Osteoblast (primary cell): ENCODE measurements at regions not wholly inside any gene's neighbourhood (a gene's known extent, or its start where the extent isn't known, plus 50 kb on each side); places are given as distances from the start of the nearest gene placed in this dataset.

ENCODE experiments used
- DNase-seq: peaks from one replicate; pipeline ENCODE4 v3.0.0; 2011; ENCODE audit warnings: low spot score, mixed read lengths; ENCODE audit not compliant: insufficient read length; ENCODE audit errors: missing footprints
- H2AFZ ChIP-seq: 2 replicates; pipeline ENCODE4 v1.6.0; 2011; ENCODE audit warnings: mild to moderate bottlenecking, low read length
- H3K27ac ChIP-seq: 2 replicates; pipeline ENCODE4 v1.5.1; 2011; ENCODE audit warnings: mild to moderate bottlenecking, low read depth, low read length, moderate library complexity
- H3K27me3 ChIP-seq: 2 replicates; pipeline ENCODE4 v1.6.0; 2012; ENCODE audit warnings: mild to moderate bottlenecking, control low read depth, inconsistent platforms, low read length, moderate library complexity; ENCODE audit not compliant: insufficient read depth
- H3K36me3 ChIP-seq: 2 replicates; pipeline ENCODE4 v1.5.1; 2011; ENCODE audit warnings: mild to moderate bottlenecking, low read length, control low read depth, moderate library complexity; ENCODE audit not compliant: insufficient read depth
- H3K4me1 ChIP-seq: 2 replicates; pipeline ENCODE4 v1.5.1; 2011; ENCODE audit warnings: mild to moderate bottlenecking, low read length, control low read depth, moderate library complexity; ENCODE audit not compliant: insufficient read depth
- H3K4me2 ChIP-seq: 2 replicates; pipeline ENCODE4 v1.6.0; 2011; ENCODE audit warnings: mild to moderate bottlenecking, low read length; ENCODE audit not compliant: insufficient read depth
- H3K4me3 ChIP-seq: fragments of 200-600 bp; sonication (generic); 3 replicates; pipeline ENCODE4 v1.5.1; 2012; ENCODE audit warnings: mild to moderate bottlenecking, low read length, inconsistent platforms; ENCODE audit not compliant: insufficient read depth
- H3K79me2 ChIP-seq: 2 replicates; pipeline ENCODE4 v1.6.0; 2012; ENCODE audit warnings: mild to moderate bottlenecking, low read length, control low read depth, inconsistent platforms; ENCODE audit not compliant: insufficient read depth
- H3K9me3 ChIP-seq: 2 replicates; pipeline ENCODE4 v1.5.1; 2011; ENCODE audit warnings: low read depth, low read length, control low read depth
- H4K20me1 ChIP-seq: 2 replicates; pipeline ENCODE4 v1.6.0; 2012; ENCODE audit warnings: mild to moderate bottlenecking, low read length, control low read depth; ENCODE audit not compliant: insufficient read depth
- TF ChIP-seq, protein P1 (sequence below): IDR thresholded peaks from 2 replicates; pipeline ENCODE4 v1.5.1; 2011; ENCODE audit warnings: mild to moderate bottlenecking, low read depth, low read length, moderate library complexity; ENCODE audit errors: extremely low read depth

- DNase-seq = no peak
- H3K9me3 ChIP-seq = no peaks in the 10 kb centered on the region
- TF ChIP-seq, protein P1, sequence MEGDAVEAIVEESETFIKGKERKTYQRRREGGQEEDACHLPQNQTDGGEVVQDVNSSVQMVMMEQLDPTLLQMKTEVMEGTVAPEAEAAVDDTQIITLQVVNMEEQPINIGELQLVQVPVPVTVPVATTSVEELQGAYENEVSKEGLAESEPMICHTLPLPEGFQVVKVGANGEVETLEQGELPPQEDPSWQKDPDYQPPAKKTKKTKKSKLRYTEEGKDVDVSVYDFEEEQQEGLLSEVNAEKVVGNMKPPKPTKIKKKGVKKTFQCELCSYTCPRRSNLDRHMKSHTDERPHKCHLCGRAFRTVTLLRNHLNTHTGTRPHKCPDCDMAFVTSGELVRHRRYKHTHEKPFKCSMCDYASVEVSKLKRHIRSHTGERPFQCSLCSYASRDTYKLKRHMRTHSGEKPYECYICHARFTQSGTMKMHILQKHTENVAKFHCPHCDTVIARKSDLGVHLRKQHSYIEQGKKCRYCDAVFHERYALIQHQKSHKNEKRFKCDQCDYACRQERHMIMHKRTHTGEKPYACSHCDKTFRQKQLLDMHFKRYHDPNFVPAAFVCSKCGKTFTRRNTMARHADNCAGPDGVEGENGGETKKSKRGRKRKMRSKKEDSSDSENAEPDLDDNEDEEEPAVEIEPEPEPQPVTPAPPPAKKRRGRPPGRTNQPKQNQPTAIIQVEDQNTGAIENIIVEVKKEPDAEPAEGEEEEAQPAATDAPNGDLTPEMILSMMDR = no peak
- H3K27ac ChIP-seq = no peak overlapping the region
- no peak overlapping the region for H3K4me3 ChIP-seq
- H3K4me2 ChIP-seq = no peak overlapping the region
- no peaks in the 10 kb centered on the region for H4K20me1 ChIP-seq
- no peaks in the 10 kb centered on the region for H3K4me1 ChIP-seq
- no peak overlapping the region for H2AFZ ChIP-seq
- no peaks in the 10 kb centered on the region for H3K36me3 ChIP-seq
- H3K27me3 ChIP-seq = no peaks in the 10 kb centered on the region
- no peaks in the 10 kb centered on the region for H3K79me2 ChIP-seq
Observed at GRCh38 chr12:97968641-97969197, 506.1 kb downstream of the RMST start.

- Histone ChIP-seq H3K79me2 (no peaks in the 10 kb centered on the region), H2AFZ (no peak overlapping the region), H4K20me1 (no peaks in the 10 kb centered on the region), H3K4me3 (no peak overlapping the region), H3K36me3 (no peaks in the 10 kb centered on the region), H3K27me3 (no peaks in the 10 kb centered on the region), H3K4me2 (no peak overlapping the region), H3K9me3 (no peaks in the 10 kb centered on the region), H3K4me1 (no peaks in the 10 kb centered on the region), H3K27ac (no peak overlapping the region)
- TF ChIP-seq, protein P1 = no peak
- no peak for DNase-seq
Observed at GRCh38 chr12:97977870-97978405, 515.3 kb downstream of the RMST start.

DNA sequence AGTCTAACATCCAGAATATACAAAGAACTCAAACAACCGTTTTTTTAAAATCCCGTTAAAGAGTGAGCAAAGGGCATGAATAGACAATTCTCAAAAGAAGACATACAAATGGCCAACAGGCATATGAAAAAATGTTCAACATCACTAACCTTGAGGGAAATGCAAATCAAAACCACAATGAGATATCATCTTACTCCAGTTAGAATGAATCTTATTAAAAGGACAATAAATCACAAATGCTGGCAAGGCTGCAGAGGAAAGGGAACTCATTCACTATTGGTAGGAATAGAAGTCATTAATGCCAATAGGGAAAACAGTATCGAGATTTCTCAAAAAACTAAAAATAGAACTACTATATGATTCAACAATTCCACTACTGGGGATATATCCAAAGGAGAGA, 520.1 kb downstream of the RMST start:
- no peak for DNase-seq
- Histone ChIP-seq H3K79me2 (no peaks in the 10 kb centered on the region), H3K4me2 (no peak overlapping the region), H3K4me1 (no peaks in the 10 kb centered on the region), H3K4me3 (no peak overlapping the region), H3K9me3 (no peaks in the 10 kb centered on the region), H3K27ac (no peak overlapping the region), H4K20me1 (no peaks in the 10 kb centered on the region), H2AFZ (no peak overlapping the region), H3K27me3 (no peaks in the 10 kb centered on the region), H3K36me3 (no peaks in the 10 kb centered on the region)
- TF ChIP-seq, protein P1 = no peak

- DNase-seq = no peak
- no peaks in the 10 kb centered on the region for H3K79me2 ChIP-seq
- H3K27ac ChIP-seq = no peak overlapping the region
- H3K36me3 ChIP-seq = no peaks in the 10 kb centered on the region
- no peak overlapping the region for H3K4me3 ChIP-seq
- no peaks in the 10 kb centered on the region for H3K27me3 ChIP-seq
- no peaks in the 10 kb centered on the region for H4K20me1 ChIP-seq
- TF ChIP-seq, protein P1 = no peak
- H3K4me2 ChIP-seq = no peak overlapping the region
- no peak overlapping the region for H2AFZ ChIP-seq
- no peaks in the 10 kb centered on the region for H3K9me3 ChIP-seq
- H3K4me1 ChIP-seq = no peaks in the 10 kb centered on the region
Observed at GRCh38 chr12:97983796-97984195, 521.2 kb downstream of the RMST start.
